ENCODE measurements at regions not wholly inside any gene's neighbourhood (a gene's known extent, or its start where the extent isn't known, plus 50 kb on each side); places are given as distances from the start of the nearest gene placed in this dataset.

DNA sequence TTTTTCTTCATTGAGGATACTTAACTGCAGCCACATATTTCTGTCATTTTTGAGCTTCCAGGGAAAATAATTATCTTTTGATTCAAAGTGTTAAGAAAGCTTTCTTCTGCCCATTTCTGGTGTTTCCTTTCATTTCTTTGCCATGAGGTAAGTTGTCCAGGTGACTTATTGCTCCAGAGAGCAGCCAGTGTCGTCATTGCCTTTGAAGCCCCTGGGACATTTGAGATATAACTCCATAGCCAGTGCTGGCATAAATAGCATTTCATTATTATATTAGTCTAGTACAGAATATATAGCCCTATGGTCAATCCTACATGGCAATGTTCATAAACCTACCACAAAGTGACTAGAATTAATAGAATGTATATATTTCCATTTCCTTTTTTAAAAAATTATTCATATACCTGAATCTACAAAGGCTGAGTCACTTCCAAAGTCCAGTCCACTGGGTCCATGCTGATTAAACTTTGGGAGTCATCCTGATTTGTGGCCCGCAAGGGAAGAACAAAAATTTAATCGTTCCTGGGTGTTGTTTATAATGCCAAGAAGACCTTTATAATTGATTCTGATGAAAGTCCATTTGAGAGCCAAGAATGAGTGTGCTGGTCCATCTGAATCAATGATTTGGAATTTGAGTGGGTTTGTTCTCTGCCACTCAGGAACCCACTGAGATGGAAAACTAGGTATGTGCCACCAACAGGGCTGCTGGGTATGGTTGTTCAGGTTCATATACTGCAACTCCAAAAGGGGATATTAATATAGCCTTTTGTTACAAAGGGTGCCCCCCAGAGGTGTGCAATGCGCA lies 221.8 kb upstream of the PLXNA2 start:
- TF ChIP-seq POLR2A (IDR thresholded peaks at IDR 0.05) (no peak), EP300 (IDR thresholded peaks at IDR 0.05) (no peak), POLR2AphosphoS5 (IDR thresholded peaks at IDR 0.05) (no peak)
- TF ChIP-seq, protein P1, sequence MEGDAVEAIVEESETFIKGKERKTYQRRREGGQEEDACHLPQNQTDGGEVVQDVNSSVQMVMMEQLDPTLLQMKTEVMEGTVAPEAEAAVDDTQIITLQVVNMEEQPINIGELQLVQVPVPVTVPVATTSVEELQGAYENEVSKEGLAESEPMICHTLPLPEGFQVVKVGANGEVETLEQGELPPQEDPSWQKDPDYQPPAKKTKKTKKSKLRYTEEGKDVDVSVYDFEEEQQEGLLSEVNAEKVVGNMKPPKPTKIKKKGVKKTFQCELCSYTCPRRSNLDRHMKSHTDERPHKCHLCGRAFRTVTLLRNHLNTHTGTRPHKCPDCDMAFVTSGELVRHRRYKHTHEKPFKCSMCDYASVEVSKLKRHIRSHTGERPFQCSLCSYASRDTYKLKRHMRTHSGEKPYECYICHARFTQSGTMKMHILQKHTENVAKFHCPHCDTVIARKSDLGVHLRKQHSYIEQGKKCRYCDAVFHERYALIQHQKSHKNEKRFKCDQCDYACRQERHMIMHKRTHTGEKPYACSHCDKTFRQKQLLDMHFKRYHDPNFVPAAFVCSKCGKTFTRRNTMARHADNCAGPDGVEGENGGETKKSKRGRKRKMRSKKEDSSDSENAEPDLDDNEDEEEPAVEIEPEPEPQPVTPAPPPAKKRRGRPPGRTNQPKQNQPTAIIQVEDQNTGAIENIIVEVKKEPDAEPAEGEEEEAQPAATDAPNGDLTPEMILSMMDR (IDR thresholded peaks at IDR 0.05), result no peak
